Stimulated activated naive CD8-positive, alpha-beta T cell treated with anti-CD3 and anti-CD28 coated beads, Interleukin-15, Interleukin-2, amounts not matched to agents 100 U/mL and 50 U/mL, for 24 hours (primary cell): ENCODE measurements at regions not wholly inside any gene's neighbourhood (a gene's known extent, or its start where the extent isn't known, plus 50 kb on each side); places are given as distances from the start of the nearest gene placed in this dataset.
A peak's percentile ranks its signal among the peaks of the same experiment; 100 is the strongest.
"Not testable (repeated sequence)": the region's sequence is repeated elsewhere in the genome, so short reads cannot be mapped to it uniquely, and the experiment has no call there.

Experiments used
- ATAC-seq: fragments of 150-1000 bp; cut with Tn5 transposase; one replicate; pipeline ENCODE4 v1.10.0; 2021
- DNase-seq: peaks from one replicate; pipeline ENCODE4 v3.0.0; 2021

DNA sequence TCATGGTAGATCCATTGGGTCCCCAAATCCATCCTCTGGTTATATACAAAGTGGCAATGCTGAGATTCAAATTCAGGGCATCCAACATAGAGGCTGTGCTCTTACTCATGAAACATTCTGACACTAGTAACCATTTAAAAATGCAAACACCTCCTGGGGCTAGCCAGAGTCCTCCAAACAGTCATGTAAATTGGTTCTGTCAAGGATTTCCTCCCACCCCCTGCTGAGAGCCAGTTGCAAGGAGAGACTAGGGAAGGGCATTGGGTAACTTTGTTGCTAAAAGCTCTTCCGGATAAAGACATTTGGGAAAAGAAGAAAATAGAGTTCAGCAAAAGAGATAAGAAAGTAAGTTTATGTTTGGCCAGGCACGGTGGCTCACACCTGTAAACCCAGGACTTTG is 58.3 kb downstream of the ART5 start:
- ATAC-seq, DNase-seq: not testable (repeated sequence)

DNA sequence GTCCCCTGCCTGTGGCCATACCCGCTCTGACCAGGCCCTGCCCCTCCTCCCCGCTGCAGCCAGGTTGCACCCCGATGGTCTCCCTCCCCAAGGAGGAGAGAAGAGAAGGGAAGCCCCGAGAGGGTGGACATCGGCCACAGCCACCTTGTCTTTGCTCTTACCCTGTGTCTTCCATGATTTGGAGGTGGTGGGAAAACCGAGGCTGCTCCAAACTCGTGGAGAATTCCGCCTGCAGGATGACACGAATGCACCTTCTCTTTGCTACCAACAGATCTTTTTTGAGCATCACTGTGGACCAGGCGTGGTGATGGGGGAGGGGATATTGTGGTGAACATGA is 60.4 kb downstream of the ART5 start:
- DNase-seq, ATAC-seq: not testable (repeated sequence)

DNA sequence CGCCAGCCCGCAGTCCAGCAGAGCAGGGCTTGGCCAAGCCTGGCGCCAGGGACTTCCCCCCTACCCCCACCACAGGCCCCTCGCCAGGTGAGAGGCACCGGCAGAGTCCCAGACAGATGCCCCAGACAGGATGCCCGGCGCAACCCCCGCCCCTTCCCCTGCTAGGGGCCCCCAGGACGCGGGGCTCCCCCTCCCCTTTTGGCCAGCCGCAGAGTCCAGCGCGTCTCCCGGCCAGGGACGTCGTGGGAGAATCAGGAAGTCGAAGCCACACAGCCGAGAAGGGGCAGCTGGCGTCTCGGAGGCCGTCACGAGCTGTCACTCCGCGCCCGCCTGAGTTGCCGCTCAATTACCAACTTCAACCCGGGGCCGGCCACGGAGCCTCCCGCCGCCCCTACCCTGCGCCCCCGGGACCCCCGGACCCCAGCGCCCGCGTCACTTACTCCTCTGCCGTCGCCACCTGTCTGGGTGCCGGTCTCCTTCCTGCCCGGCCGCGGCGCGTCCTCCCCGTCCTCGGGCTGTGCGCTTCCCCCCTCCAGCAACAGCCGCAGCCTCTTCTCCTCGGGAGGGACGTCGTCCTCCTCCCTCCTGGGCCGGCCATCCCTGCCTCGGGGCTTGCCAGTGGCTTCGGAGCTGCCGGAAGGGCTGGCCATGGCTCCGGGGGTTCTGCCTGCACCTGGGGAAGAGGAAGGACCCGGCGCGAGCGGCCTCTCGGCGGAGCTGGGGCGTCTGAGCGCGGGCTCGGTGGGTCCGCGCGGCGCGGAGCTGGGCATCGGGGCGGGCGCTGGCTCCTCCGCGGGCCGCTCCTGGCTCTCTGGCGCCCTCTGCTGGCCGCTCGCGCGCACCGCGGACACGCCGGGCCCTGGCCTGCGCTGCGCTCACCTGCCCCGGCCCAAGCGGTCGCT is 61.1 kb downstream of the ART5 start:
- DNase-seq, result peak; percentile 75
- not testable (repeated sequence) for ATAC-seq

DNA sequence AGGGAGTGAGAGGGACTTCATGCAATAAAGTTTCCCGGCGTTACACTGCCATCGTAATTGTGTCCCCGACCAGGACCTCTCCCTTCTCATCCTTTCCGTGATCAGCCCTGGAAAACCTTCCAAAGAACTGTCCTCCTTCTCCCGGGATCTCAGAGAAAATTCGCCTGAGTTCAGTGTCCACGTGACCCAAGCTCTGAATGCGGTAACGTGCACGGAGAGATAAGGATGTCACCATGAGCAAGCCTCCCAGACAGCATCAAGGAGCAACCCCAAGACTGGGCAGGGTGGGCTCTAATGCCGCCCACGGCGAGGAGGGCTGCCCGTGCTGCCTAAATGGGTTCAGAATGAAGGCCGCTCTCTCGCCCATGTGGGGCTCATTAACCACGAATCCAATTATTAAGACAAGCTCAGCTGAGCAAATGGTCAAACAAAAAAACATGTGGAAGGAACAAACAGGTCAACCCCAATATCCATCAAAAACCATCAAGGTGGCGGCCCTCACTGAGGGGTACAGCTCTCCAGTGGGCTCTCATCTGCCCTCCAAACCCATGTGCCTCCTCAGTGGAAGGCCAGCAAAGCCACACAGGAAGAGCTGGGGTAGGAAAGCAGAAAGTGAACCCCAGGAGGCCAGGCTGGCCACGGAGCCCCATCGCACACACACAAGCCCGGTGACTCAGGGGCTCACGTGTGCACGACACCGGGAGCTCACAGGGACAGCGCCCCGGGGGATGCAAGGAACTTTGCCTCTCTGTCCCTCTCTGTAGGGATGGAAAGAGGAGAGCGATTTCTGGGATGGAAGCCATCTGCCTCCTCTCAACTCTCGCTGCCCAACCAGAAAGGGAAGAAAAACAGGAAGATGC is 62.0 kb downstream of the ART5 start:
- not testable (repeated sequence) for DNase-seq, ATAC-seq

DNA sequence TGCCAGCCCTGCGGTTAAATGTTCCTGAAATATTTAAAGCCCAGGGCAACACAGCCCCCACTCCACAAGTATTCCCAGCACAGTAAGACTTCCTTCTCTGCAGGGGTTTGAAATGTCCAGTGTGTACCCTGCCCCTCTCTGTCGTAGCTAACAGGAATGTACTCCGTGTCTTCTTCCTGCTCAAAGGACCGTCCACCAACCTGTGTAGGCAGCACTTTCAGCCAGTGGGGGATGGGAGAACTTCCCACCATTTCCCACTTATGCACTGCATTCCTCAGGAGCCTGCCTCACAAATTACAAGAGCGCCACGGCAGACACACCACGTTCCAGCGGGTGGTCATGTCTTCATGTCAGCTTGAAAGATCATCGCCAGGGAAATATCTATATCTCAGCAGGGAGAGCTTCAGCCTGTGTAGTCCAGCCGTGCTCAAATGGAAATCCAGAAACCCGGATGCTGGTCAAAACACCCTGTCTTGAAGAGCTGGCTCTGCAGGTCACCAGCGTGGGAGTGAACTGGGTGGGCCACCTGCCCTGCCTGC is 65.7 kb downstream of the ART5 start:
- not testable (repeated sequence) for ATAC-seq, DNase-seq

DNA sequence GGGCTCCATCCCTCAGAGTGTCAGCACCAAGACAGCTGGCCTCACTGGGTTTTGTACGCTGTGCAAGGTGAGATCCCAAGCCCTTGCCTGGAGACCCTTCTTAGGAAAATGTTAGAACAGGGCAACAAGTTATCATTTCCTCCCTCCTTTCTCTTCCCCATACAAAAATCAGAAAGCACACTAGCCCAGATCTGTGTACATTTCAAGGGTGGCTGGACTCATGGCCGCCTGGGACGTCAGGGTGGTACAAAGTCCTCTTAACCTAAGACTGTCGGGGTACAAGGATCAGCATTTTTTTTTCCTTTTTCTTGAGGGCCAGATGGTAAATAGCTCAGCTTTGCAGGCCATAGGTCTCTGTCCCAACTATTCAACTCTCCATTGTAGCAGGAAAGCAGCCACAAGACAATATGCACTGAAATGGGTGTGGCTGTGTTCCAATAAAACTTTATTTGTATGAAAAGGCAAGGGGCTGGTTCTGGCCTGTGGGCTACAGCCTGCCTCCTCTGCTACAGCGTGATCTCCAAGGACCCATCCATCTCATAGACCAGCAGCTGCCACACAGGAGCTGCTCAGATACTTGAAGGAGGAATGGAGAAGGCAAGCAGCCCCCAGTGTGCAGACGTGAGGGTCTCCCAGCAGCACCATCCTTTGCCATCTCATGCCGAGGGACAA is 68.7 kb downstream of the ART5 start:
- not testable (repeated sequence) for ATAC-seq, DNase-seq

DNA sequence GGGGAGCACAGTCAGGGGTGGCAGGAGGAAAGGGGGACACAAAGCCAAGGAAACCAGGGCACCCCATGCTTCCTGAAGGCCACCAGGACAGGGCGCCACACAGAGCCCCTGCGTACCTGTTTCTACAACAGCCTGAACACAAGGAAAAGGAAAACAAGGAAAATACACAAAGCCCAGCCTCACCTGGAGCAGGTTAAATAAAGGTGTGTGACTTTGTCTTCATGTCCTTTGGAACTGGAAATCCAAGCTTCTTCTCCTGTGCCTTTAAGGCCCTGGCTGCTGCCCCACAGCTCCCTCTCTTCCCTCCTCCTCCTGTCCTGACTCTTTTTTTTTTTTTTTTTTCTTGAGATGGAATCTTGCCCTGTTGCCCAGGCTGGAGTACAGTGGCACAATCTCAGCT is 70.0 kb downstream of the ART5 start:
- not testable (repeated sequence) for DNase-seq, ATAC-seq

DNA sequence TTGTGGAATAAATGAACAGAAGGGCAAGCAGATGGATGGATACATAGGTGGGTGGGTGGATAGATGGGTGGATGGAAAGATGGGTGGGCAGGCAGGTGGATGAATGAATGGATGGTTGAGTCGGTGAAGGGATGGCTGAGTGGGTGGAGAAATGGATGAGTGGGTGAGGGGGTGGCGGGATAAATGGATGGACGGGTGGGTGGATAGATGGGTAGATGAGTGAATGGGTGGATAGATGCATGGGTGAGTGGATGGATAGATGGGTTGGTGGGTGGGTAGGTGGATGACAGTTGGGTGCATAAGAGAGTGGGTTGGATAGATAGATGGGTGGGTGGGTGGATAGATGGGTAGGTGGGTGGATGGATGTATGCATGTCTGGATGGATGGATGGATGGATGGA is 76.0 kb downstream of the ART5 start:
- ATAC-seq, DNase-seq: not testable (repeated sequence)

DNA sequence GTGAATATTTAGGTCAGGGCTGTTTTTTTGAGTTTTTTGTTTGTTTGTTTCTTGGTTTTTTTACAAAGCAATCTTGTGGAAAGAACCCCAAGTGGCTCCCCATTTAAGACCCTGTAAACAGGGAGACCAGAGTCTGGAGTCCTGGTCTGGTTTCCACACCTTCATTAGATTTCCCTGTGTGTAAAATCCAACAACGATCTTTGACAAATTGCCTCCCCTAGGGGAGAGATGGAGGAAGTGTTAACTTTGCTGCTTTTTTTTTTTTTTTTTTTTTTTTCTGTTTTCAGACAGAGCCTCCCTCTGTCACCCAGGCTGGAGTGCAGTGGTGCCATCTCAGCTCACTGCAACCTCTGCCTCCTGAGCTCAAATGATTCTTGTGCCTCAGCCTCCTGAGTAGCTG is 77.4 kb downstream of the ART5 start:
- ATAC-seq, result not testable (repeated sequence)

DNA sequence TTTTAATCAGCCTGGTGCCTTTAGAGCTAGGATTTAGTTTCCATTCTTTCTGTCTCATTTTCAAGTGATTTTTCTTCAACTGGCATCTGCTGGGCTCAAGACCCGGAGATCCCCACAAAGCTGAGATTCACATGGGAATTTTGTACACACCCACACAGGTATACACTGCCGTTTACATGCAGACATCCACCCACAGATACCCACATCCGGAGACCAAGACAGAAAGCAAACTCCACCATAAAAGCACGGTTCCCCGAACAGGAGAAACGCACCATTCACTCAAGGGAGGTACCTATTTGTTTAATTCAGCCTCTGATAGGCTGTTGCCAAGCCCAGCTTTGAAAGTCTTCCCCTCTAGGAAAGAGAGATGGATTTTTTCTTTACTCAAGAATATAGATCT is 87.2 kb downstream of the ART5 start:
- ATAC-seq, DNase-seq: not testable (repeated sequence)

More for the DNA sequence above, 77.4 kb downstream of the ART5 start:
- not testable (repeated sequence) for DNase-seq

DNA sequence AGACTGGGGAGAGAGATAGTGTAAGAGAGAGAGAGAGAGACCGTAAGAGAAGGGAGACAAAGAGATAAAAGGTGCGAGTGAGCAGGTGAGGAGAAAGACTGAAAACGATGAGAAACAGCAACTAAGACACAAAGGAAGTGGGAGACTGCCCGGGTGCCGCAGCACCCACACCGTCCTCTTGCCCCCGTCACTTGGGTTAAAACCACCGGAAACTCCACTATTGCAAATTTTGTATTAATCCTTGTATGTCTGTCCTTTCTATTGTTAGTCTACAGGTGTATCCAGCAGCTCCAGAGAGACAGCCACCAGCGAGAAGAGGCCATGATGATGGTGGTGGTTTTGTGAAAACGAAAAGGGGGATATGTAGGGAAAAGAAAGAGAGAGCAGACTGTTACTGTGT is 96.8 kb downstream of the ART5 start:
- ATAC-seq, result not testable (repeated sequence)
- peak; percentile 4 for DNase-seq

DNA sequence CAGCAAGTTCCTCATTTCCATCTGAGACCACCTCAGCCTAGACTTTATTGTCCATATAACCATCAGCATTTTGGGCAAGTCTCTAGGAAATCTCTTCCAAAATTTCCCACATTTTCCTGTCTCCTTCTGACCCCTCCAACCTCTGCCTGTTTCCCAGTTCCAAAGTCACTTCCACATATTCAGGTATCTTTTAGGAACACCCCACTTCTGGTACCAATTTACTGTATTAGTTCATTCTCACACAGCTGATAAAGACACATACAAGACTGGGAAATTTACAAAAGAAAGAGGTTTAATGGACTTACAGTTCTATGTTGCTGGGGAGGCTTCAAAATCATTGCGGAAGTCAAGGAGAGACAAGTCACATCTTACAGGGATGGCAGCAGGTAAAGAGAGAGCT is 103.6 kb downstream of the ART5 start:
- not testable (repeated sequence) for ATAC-seq, DNase-seq

DNA sequence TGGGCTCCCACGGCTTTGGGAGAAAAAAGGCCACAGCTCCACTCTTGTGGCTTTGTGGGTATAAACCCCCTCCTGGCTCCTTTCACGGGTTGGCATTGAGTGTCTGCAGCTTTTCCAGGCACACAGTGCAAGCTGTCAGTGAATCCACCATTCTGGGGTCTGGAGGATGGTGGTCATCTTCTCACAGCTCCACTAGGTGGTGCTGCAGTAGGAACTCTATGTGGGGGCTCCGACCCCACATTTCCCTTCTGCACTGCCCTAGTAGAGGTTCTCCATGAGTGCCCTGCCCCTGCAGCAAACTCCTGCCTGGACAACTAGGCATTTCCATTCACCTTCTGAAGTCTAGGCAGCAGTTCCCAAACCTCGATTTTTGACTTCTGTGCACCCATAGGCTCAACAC is 104.5 kb downstream of the ART5 start:
- not testable (repeated sequence) for ATAC-seq, DNase-seq

DNA sequence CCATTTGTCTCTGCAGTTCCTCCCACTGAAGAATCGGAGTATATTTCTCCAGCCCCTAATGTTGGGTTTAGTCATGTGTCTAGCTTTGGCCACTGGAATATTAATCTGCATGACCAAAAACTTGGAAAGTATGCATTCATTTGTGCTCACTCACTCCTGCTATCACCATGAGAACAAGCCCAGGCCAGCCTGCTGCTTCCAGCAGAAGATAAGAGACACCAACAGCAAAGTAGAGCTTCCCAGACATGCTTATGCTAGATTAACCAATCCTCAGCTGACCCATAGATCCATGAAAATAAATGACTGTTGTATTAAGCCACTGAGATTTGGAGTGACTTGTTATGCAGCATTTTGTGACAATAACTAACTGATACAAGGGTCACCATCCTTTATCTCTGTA is 108.8 kb downstream of the ART5 start:
- not testable (repeated sequence) for DNase-seq, ATAC-seq

DNA sequence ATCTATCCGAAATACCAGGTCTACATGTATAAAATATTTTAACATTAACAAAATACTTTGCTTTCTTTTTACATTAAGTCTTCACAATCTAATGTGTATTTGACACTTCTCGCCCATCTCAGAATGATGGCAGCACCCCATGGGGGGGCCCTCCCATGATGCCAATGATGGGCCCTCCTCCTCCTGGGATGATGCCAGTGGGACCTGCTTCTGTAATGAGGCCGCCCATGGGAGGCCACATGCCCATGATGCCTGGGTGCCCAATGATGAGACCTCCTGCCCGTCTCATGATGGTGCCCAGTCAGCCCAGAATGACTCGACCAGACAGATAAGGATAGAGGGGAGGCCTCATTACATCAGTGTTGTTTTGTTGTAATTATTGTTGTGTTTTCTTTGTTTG is 110.5 kb downstream of the ART5 start:
- ATAC-seq, result not testable (repeated sequence)

DNA sequence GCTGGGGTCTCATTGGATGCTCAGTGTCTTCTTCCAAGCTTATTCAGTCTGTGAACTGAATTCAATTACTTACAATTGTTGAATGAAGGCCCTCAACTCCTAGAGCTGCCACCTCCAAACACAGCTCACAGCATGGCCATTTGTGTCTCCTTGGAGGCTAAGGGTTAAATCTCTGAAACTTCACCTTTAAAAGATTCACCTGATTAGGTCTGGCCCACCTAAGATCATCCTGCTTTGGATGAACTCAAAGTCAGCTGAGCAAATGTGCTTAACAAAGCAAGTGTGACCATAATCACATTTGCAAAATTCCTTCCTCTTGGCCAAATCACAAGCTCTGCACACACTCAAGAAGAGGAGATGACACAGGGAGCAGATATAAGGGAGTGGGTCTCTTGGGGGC is 118.2 kb downstream of the ART5 start:
- not testable (repeated sequence) for DNase-seq, ATAC-seq

More for the DNA sequence above, 110.5 kb downstream of the ART5 start:
- DNase-seq, result not testable (repeated sequence)

DNA sequence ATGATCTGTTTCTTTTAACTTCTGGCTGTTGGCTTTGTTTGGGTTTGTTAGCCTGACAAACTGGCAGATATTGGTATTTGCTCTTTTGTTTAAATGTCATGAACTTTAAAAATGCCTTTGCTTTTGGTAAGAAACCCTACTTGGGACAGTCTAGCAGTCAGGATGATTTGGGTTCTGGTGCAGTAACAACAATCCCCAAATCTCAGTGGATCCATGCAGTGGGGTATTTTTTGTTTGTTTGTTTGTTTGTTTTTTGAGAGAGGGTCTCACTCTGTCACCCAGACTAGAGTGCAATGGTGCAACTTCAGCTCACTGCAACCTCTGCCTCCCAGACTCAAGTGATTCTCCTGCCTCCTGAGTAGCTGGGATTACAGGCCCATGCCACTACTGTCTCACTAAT is 120.9 kb downstream of the ART5 start:
- DNase-seq, ATAC-seq: not testable (repeated sequence)

DNA sequence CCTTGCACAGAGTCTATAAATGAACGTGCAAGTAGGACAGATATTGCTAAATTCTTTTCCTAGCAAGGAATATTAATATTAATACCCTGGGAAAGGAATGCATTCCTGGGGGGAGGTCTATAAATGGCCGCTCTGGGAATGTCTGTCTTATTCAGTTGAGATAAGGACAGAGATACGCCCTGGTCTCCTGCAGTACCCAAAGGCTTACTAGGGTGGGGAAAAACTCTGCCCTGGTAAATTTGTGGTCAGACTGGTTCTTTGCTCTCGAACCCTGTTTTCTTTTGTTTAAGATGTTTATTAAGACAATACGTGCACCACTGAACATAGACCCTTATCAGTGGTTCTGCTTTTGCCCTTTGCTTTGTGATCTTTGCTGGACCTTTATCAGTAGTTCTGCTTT is 122.0 kb downstream of the ART5 start:
- DNase-seq, ATAC-seq: not testable (repeated sequence)

DNA sequence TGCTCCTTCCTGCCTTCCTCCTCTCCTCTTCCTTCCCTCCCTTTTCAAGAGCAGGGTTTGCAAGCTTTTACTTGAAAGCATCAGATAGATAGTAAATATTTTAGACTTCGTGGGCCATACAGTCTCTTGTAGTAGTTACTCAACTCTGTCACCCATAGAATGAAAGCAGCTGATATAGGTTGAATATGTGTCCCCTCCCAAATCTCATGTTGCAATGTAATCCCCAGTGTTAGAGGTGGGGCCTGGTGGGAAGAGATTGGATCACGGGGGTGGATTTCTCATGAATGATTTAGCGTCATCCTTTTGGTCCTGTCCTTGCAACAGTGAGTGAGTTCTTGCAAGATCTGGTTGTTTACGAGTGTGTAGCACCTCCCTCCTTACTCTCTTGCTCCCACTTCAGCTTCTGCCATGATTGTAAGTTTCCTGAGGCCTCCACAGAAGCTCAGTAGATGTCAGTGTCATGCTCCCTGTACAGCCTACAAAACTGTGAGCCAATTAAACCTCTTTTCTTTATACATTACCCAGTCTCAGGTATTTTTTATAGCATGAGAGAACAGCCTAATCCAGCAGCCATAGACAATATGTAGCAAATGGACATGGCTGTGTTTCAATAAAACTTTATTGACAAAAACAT is 124.7 kb downstream of the ART5 start:
- ATAC-seq, result not testable (repeated sequence)

DNA sequence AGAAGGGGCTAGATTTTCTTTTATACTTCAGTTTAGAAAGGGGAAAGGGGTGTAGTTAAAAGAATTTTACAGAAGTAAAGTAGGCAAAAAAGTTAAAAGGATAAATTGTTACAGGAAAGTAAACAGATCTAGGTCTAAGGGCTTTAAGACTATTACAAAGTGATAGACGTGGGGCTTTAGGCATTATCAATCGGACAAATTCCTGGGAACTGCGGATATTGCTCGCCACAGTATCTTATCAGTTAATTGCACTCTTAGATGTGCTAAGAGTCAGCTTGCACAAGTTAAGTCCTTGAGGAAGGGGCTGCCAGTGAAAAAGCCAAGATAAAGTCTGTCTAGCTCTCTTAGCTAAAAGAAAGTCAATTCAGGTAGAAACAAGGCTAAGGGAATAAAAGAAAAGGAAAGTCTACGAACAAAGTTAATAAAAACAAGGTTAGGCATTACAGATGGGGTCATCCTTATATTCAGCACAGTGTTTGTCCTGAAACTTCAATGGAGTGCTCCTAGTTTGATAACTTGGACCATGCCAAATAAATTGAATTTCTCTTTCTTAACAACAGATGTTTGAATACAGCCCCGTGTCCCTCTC is 125.4 kb downstream of the ART5 start:
- ATAC-seq, DNase-seq: not testable (repeated sequence)

More for the DNA sequence above, 124.7 kb downstream of the ART5 start:
- DNase-seq, result not testable (repeated sequence)
